ENCODE measurements at regions not wholly inside any gene's neighbourhood (a gene's known extent, or its start where the extent isn't known, plus 50 kb on each side); places are given as distances from the start of the nearest gene placed in this dataset.
"Not testable (repeated sequence)": the region's sequence is repeated elsewhere in the genome, so short reads cannot be mapped to it uniquely, and the experiment has no call there.

DNA sequence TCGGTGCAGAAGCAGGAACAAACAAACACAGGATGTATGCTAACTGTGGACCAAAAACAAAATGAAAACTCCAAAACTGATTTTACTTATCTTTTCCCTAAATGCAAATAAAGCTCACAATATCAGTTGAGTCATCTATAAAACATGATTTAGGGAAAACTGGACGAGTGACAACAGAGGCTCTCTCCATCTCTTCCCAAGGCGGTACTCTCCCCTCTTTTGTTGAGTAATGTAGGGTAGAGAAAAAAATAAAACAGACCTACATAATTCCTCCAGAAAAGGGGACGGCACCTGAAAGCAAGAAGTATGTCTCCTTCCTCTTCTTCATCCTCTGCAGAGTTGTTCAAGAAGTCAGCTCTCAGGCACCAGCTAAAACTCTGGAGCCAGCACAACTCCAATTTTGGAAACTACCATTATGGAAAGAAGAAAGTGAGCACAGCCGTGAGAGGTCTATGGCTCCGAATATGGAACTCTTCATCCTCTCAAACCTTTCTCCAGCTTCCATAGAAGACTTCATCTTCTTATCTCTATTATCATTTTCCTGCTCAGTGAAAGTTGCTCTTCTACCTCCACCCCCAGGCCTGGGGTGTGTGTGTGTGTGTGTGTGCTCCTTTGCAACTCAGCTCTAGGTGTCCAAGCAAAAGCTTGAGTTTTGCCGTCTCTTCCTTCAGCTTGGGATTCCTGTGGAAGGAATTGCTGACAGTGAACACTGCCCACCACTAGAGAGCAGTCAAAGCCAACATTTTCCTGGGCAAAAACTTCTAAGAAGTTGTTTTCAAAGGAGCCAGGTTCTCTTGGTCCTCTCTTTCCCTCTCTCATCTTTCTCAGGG is 155.4 kb downstream of the DIO2 start:
- DNase-seq = no peak

DNA sequence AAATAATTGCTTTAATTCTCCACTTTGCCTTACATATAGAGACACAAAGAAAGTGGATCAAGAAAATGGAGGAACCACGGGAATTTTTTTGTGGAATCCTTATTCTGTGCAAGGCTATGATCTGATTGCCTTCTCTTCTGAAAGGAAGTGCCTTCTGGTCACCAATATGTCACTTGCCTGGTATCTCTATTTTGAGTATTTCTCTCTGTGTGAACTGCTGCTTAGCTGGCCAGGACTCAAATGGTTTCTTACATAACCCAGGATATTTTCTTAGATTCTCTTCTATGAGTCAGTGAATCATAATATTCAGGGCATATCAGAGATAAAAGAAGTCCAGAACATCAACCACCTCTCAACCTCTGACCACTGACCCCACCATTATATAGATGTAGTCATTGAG is 156.1 kb downstream of the DIO2 start:
- DNase-seq = no peak

DNA sequence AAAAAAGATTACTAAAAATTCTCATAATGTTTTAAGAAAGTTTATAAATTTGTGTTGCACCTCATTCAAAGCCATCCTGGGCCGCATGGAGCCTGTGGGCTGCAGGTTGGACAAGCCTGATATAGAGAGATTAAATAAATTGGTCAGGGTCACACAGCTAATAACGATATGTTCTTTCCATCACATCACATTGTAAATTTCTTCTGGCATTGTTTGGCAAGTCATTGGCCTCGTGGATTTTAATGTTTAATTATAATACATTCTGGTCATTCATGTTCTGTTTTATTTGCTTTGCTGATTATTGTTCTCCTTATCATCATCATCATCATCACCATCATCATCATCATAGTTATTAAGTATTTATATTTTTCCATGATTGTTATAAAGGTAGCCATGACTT is 157.3 kb downstream of the DIO2 start:
- DNase-seq = no peak

DNA sequence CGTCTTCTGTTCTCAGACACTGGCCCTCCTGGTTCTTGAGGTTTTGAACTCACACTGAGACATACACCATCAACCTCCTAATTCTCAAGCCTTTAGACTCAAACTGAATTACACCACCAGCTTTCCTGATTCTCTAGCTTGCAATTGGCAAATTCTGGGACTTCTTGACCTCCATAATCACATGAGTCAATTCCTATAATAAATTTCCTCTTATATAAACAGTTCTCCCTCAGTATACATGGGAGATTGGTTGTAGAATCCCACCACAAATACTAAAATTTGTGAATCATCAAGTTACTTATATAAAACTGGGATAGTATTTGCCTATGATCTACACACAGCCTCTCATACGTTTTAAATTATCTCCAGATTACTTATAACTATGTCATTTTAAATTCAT is 162.2 kb downstream of the DIO2 start:
- DNase-seq = no peak

DNA sequence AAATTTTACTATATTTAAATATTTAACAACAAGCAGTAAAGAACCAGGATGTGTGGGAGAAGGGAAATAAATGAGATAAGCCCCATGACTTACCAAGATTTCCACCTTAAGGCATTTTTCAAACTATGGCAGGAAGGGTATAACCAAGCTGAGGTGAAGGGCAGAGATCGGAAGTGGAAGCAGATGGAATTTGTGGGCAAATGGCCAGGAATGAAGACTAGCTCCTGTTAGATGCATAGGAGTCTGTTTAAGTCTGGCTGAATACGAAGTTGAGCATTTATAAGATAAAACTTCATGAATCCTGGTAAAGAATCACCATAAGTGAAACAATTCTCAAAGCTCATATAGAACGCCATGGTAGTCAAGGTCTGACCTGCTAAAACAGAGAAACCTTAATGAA is 163.5 kb downstream of the DIO2 start:
- no peak for DNase-seq

DNA sequence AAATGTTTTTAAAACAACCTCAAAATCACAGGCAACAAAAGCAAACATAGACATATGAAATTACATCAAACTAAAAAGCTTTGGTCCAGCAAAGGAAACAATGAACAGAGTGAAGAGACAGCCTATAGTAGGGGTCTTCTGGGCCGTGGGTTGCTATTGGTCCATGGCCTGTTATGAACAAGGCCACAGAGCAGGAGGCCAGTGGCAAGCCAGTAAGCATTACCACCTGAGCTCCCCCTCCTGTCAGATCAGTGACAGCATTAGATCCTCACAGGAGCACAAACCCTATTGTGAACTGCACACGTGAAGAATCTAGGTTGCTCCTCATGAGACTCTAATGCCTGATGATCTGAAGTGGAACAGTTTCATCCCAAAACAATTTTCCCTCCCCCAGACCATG is 174.0 kb downstream of the DIO2 start:
- DNase-seq = no peak

DNA sequence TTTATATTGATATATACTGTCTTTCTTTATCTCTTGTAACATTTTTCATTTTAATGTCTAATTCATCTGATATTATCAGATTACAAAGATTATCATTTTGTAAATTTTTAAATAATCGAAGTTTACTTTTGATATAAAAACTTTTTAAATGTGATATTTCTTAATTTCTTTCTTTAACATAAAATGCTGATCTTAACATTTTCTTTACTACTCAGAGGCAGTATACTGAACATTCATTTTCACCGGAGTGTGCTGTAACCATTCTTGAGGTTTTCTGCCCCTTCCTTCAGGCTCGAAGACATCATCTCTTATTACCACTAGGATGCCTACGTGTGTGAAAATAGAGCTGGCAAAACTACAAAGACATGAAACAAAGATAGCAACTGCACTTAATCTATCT is 186.9 kb downstream of the DIO2 start:
- DNase-seq = no peak

DNA sequence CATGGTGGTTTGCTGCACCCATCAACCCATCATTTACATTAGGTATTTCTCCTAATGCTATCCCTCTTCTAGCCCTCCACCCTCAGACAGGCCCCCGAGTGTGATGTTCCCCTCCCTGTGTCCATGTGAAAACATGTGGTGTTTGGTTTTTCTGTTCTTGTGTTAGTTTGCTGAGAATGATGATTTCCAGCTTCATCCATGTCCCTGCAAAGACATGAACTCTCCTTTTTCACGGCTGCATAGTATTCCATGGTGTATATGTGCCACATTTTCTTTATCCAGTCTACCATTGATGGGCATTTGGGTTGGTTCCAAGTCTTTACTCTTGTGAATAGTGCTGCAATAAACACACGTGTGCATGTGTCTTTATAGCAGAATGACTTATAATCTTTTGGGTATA is 192.8 kb downstream of the DIO2 start:
- not testable (repeated sequence) for DNase-seq

DNA sequence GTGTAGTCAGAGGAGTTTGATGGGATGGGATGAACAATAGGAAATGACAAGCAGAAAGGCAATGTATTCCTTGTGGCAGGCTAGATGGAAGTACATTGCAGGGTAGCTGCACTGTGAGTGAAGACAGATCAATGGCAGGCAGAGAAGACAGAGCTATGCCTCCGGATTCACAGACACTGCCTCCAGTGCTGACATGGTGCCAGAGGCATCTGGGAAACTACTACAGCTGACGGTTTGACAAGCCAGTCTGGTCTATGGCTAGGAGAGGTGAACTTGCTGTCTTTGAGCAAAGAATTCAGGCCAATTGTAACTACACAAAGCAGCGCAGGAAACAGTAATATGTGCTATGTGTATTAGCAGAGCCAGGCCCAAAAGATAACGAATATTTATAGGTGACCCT is 193.5 kb downstream of the DIO2 start:
- DNase-seq = no peak

DNA sequence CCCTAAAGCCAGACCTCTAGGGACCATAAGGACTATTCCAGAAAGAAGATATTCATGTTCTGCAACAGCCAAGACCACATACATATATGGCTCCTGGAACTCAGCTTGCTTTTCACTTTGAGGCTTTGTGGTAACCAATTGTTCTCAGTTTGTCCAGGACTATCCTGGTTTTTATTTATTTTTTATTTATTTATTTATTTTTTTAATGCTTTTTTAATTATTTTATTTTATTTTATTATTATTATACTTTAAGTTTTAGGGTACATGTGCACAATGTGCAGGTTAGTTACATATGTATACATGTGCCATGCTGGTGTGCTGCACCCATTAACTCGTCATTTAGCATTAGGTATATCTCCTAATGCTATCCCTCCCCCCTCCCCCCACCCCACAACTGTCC is 201.1 kb downstream of the DIO2 start:
- not testable (repeated sequence) for DNase-seq

DNA sequence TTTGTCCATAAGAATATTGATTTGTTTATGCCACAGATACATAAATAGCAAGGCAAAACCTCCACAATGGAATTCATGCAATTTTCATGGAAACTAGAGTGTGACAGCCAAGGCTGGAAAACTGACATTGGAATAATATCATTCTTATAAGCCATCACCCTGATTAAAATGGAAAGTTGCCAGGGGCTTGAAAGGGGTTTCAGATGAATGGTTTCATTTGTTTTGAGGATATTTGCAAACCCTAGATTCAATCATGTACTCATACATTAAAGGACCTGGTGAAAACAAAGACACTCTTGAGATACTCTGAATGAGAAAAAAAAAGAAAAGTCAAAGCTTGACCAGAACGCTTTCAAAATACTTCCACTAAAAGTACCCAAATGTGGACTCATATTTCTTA is 205.7 kb downstream of the DIO2 start:
- no peak for DNase-seq

DNA sequence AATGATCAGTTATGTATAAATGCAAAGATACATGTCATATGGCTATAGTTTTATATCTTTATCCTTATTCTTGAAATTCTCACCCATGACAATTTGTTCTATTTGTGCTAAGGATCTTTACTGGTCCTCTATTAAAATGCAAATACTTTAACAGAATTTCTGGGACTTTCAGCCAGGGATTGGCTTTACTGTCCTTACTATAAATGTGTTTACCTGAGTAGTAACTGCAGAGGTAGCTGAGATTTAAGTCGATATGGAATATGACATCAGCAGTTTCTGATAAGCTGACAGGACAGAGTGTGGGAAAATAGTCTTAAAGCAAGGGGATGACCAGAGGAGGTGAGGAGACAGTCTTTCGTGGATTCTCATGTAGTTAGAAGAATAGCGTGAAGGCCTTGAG is 206.4 kb downstream of the DIO2 start:
- DNase-seq = no peak

DNA sequence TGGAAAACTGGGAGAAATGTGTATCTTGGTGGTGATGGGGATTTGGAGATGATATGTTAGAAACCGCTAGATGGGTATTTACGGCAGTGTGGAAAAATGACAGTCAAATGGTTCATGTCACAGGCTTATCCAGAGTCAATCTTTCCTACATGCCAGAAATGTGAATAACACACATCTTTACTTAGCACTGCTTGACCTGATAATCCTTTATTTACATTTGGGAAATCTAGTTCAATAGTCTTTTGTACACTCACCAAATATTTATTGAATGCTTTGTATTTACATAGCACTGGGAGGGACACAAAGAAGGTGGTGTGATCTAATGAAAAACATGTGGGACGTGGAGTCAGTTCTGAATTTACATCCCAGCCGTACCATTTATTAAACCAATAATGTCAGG is 208.2 kb downstream of the DIO2 start:
- DNase-seq = no peak

DNA sequence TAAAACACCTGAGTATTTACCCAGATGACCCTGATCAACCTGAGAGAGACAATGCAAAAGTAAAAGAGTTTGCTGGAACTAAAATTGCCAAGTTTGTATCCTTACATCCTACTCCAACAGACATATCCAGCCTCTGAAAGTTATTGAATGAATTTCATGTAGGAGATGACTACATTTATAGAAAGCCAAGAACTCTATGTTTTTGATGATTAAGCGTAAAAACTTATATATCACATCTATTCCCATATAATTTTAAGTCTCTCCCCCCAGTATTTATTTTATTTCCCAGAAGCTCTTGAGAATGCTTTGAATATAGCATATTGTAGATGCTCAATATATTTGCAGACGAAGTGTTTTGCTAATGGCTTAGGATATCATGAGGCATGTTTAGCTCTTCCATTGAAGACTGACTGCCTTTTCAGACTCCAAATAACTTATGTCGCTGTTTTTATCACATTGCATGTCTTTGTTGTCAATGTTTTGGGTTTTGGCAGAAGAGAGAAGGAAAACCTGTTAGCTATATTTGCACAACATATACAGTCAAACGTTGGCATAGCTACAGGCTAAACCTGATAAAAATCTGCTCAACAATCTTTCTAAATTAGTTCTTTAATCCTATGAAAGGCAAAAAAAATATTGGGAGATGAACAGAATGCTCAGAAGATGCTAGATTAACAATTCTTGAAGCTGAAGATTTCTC is 213.6 kb downstream of the DIO2 start:
- no peak for DNase-seq

DNA sequence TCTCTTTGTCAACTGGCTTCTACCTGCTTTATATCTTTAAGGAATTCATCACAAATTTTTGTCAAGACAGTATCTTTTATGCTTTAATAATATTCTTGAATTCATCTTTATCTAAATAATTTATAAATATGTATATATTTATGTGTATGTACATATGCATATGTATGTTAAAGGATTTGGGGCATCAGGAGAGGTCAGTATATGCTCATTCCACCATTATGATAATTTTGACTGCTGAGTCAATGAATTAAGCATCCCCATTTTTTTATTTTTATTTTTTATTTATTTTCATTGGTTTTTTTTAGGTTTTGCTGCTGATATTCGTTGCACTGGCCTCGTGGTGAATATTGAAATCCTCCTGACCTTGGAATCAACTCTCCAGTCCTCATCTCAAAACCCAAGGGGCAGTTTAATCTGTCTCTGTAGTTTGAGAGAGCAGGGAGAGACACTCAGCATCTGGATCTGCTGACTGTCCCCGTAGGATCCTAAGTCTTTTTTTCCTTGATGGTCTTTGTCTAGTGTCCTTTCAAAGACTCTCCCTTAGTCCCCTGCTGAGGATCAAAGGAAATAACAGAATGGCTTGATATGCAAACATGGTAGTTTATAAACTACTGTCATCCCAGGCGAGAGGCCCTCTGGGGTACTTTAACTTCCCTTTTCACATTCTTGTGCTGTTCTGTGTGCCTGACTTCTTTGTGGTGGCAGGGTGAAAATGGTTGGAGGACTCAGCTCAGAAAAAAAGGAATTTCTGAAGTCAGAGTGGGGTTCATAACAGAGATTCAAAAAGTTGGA is 218.7 kb downstream of the DIO2 start:
- no peak for DNase-seq

DNA sequence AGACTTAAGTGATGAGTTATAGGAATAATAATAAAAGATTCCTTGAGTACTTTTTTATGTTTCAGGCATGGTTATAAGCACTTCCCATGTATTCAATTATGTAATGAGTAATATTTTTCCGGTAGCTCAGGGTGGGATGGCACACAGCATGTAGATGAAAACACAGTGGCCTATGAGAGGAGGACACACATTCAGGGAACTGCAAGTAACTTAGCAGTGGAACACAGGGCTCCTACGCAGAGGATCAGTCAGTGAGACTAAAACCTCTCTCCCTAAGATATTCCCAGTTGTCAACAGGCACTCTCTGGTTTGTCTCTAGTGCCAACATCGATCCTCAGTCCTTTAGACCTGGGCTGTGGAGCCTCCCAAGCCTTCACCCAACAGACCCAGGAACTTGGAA is 219.4 kb downstream of the DIO2 start:
- DNase-seq = no peak

DNA sequence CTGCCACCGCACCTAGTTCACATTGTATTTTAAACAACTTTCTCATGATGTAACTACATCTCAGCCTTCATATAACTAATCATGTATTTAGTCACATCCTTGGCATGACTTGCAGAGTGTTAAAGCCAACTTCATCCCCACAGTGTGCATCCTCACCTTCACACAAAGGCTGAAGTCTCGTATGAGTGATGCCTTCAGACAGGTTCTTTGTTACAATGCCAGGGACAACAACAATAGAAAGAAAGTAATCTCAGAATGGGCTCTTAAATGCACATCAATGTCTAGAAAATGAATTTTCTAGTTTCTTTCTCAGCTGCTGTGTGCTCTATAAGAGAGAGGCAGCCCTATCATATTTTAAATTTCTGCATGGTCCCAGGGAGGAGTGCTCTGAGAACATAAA is 221.3 kb downstream of the DIO2 start:
- no peak for DNase-seq

DNA sequence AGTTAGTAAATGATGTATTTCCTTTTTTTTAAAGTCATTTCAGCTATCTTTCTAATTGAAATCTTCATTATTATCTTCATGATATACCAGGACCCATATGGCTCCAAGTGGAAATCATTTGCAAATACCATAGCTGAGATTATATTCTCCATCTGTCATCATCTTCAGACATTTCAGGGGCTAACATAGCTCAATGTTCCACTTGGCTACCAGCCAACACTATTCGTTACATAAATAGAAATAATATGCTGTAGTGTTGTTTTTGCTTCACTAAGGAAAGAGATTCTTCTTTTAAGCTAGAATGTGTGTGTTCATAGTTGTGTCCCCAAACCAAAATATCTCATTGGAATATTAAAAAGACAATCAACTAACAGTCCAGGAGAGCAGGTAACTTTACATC is 225.1 kb downstream of the DIO2 start:
- no peak for DNase-seq

DNA sequence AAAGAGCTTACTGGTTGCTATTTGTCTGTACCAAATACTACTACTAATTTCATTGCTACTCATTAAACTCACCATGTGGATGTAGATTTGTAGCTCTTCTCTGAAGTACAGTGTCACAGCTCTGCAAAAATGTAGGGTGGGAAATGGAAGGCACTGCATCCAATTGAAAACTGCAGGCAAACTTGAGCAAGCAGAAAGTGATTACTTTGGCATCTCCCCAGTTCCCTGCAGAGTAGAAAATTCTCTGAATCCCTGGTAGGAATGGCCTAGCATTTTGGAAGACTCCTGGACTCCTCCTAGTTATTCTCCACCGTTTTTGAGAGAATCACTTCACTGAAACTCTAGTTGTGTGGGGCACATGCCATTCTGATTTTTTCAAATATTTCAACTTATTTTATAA is 239.1 kb downstream of the DIO2 start:
- no peak for DNase-seq

DNA sequence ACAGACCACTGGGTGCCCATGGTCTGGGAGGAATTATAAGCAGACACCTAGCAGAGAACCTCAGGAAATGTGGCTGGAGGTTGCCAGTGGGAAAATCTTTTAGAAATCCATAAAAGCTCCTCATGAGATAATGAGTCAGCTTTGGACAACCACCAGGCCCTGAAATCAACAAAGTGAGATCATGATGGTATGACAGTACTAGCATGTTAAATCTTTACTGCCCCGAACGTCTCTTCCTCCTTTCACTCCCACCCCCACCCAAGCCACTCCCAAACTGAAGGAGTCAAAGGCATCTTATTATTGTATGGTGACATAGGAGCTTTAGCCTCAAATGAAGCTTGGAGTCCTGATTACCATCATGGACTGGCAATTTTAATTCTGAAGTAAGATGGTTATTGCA is 240.0 kb downstream of the DIO2 start:
- DNase-seq = no peak

DNA sequence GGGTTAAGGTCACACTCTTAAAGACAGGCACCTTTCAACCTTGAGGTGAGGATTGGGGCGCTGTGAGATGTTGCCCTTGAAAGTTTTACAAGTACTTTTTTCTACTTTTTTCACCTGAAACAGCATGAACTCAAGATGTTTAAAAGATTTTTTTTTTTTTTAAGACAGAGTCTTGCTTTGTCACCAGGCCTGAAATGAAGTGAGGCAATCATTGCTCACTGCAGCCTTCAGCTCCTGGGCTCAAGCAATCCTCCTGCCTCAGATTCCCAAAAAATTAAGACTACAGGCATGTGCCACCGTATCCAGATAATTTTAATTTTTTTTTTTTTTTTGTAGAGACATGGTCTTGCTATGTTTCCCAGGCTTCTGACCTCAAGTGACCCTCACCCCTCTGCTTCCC is 243.9 kb downstream of the DIO2 start:
- no peak for DNase-seq

DNA sequence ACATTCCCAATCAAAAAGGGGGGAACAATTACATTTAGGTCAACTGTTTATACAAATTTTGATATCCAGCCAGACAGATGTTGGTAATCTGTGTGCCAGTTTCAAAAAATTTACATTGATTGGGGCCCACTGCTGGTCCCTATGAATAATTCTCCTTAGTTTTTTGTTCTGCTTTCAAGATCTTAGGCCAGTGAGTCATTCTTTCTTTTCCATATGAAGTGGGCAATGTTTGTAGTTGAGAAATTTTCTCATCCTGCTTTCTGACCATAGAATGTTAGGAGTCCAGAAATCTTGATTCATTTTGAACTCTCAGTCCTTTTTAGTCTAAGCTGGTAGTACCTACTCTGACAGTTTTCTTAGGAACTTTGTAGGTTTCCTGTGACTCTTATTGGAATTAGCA is 244.3 kb downstream of the DIO2 start:
- no peak for DNase-seq

DNA sequence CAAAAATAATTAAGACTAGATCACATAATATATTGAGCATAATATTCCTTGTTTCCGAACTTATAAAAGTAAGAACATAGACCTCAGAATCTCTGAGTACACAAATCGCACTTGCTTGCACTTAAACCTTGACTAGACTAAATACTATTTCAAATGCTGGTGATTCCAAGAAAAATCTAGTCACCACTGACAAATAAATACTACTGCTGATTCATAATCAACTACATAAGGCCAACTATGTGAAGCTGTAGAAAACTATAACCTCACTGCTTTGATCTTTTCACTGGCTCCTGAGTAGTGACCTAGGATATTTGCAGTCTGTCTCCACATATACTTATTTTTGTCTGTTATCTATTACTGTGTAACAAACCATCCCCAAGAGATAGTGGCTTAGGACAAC is 245.4 kb downstream of the DIO2 start:
- no peak for DNase-seq

DNA sequence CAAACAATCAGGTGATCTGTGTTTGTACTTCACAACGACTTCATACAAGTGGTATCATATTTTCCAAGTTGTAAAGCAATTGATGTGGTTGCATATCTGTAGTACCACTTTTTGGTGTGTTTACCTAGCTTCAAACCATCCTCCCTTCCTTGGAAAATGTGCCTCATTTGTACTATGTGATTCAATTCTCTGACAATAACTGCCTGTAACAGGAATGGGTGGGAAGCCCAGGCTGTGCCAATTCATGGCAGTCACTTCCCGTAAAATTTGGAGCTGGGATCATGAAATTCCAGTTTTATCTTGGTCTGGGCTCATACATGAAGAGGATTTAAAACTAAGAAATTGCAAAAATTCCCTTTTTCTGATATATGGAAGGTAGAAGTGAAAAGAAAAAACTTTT is 250.1 kb downstream of the DIO2 start:
- no peak for DNase-seq
